ENCODE measurements at regions not wholly inside any gene's neighbourhood (a gene's known extent, or its start where the extent isn't known, plus 50 kb on each side); places are given as distances from the start of the nearest gene placed in this dataset.
"Not testable (repeated sequence)": the region's sequence is repeated elsewhere in the genome, so short reads cannot be mapped to it uniquely, and the experiment has no call there.

DNA sequence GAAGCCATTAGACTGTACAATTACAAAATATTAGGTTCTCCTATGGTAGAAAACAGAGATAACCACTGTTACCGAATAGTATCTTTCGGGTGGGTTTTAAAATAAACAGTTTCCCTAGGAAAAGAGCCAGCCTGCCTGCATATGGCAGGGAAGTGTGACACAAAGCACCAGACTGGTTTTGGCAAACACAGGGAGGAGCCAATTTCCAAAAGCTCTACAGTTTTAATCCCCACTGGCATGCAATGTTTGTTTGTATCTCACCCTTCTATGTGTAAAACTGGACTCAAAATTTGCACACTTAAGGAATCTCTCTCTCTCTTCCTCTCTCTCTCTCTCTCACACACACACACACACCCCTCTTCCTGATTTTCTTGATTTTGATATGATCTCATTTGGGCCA, 261.7 kb downstream of the ETV1 start:
- DNase-seq, result no peak
- intact Hi-C loops (cut with DNase I), result no loop called here

DNA sequence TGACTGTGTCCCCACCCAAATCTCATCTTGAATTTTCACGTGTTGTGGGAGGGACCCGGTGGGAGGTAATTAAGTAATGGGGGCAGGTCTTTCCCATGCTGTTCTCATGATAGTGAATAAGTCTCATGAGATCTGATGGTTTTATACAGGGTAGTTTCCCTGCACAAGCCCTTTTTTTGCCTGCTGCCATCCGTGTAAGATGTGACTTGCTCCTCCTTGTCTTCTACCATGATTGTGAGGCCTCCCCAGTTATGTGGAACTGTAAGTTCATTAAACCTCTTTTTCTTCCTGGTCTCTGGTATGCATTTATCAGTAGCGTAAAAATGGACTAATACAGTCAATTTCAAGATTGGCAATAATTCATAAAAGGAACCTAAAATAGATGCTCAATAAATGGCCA, 261.0 kb downstream of the ETV1 start:
- intact Hi-C loops (cut with DNase I); DNase-seq: not testable (repeated sequence)

DNA sequence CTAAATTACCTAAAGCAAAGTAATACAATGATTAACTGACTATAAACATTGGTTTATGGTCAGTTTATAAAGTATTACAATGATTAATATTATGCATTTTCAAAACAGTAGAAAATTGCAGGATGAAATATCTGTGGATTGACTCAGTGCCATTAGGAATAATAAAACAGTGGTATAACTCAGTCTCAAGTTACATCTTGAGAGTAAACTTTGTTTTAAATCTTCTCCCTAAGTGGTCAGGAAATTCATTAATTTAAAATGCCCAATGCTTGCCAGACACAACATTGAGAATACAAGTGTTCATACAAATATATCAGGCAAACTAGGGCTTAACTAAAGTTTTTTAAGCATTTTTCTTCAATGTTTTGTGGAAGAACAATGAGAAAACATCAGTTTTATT, 257.8 kb downstream of the ETV1 start:
- no peak for DNase-seq
- intact Hi-C loops (cut with DNase I), result no loop called here

DNA sequence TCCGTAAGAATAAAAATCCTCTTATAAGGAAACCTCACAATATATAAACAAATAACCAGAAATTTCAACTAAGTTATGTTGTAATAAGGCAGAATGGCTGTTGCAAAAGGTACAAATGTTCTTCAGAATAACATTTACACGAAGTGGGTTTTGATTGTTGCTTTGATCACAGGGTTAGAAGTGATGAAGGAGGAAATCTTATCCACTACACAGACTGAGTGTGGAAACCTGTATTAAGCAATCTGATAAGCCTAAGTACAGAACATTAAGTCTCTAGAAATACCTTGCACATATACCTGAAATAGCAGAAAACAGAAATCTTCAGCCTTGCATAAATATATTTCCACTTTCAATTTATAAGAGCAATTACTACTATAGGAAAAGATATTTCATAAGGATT, 251.9 kb downstream of the ETV1 start:
- intact Hi-C loops (cut with DNase I), result no loop called here

DNA sequence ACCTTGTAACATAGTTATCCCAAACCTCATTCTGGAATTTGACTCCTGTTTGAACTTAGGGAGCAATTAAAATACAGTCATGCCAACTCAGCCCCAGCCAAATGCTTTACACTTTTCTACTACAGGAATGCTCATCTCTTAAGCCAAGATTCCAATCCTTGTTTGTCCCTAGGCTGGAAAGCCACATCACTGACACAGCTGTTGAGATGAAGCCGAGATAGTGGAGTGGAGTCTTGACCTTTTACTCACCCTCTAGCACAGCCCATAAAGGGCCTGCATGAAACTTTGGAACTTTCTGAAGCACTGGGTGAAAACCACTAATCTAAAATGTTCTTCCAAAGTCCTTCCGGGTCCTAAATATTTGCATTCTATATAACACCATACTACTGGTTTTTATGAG, 247.3 kb downstream of the ETV1 start:
- no peak for DNase-seq

More for the DNA sequence above, 251.9 kb downstream of the ETV1 start:
- DNase-seq, result no peak

DNA sequence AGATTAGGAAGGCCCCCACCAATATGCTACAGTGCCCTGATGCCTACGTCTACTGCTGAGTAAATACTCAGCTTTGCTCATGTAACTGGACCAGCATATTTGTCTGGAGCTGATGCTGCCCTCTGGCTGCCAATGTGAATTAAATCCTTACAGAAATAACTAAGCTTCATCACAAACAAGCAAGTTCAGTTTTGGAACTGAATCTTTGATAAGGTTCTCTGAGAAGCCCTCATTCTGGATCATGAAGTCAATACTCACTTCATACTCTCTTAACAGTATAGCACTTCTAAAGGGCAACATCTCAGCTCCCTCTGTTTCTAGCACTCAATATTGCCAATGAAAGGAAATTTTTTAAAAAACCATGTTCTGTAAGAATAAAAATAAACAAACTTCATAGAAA, 246.7 kb downstream of the ETV1 start:
- peak in 41 of 42 donors; percentile 8 to 76 (median 47) for DNase-seq
- intact Hi-C loops (cut with DNase I), result no loop called here

More for the DNA sequence above, 247.3 kb downstream of the ETV1 start:
- intact Hi-C loops (cut with DNase I), result no loop called here

DNA sequence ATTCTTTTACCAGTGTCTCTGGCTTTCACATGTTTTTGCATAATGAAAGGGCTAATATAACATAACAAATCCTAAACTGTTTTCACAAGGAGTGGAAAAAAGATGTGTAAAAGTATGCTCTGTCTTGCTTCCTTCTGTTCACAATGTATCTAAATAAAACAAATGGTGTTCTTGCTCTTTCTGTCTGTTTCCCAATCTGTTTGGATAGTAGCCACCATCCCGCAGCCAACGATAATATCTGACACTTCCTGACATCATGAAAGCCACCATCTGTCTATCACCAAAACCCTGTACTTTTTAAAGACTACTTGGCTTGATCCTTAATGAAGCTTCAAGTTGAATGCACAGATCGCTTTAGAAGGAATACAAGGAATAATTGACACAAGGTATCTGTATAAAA, 246.2 kb downstream of the ETV1 start:
- intact Hi-C loops (cut with DNase I), result no loop called here
- no peak for DNase-seq

DNA sequence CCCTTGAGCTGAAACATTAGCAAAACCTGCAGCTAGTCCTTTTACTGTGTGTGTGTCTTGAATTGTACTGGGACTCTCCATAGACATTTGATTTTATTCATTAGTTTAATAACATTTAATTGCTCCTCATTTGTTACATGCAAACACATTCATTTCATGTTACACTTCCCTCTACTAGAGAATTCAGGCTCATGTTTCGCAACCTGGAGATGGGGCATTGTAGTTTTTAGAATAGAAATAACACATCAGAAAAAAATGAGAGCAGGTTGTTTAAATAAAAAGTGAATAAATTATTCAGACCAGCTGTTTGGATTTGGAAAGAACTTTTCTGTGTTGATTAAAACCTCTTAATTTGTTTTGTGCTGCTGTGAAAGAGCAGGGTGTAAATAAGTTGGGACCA, 243.9 kb downstream of the ETV1 start:
- DNase-seq, result no peak
- intact Hi-C loops (cut with DNase I), result no loop called here

DNA sequence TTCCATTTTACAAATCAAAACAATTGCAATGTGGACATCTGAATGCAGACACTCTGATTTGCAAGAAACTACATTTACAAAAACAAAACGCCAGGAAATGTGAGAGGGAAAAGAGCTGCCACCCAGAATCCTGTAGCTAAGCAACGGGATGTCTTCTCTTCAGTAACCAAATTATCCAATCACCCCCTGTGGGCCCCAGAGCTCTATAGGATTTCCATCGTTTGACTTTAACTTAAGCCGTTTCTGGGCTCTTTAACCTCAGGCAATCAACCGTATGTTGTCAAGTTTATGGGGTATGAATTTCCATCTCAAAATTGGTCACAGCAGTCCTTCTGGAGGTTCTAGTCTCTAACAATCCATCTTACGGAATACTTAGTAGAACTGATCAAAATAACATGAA, 240.5 kb downstream of the ETV1 start:
- intact Hi-C loops (cut with DNase I), result no loop called here

DNA sequence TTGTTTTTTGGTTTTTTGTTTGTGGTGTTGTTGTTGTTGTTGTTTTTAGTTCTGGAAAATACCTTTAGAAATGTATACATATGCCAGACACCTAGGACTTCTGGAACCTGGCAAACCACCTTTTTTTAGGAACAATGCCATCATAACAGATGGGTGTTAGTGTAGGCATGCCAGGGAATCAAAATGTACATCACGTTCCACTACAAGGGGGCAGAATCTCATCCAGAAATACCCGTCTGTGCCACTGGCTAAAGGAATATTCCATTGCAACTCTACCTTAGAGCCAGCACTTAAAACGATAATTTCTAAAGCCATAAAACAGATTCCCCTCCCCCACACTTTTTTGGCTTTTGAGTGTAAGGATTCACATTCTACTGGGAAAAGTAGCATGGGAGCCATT, 239.8 kb downstream of the ETV1 start:
- DNase-seq, result no peak
- intact Hi-C loops (cut with DNase I), result no loop called here

More for the DNA sequence above, 240.5 kb downstream of the ETV1 start:
- no peak for DNase-seq

DNA sequence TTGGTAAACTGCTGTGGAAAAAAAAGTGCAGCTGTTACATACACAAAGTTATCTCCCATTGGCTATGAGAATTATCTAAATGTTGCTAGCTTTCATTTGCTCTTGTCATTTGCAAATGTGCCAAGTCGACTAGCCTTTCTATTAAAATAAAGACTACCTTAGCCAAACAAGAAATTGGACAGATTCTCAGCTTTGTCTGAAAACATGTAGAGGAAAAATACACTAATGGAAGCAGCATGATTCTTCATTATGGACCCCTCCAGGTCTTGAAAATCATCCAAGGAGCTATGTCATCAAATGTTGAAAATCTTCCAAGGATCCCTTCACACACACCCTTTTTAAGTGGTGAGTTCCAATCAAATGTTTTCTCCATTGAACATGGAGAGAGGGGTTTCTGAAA, 237.7 kb downstream of the ETV1 start:
- DNase-seq, result no peak
- intact Hi-C loops (cut with DNase I), result no loop called here

DNA sequence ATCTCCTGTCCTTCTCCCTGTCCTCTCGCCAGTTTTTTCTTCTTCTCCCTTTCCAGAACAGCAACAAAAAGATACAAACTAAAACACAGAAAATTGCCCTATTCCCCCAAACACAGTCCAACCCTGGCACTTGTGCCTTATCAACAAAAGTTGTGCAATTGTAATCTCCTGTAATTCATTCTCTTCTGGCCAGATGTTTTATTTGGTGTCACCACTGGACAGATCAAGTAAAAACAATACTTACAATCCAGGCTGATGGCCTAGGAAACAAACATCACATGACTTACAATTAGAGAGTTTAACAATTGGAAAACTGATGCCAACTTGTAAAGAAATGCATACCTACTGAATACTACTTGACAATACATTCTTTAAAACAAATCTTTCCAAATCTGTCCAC, 231.6 kb downstream of the ETV1 start:
- DNase-seq, result no peak
- intact Hi-C loops (cut with DNase I), result no loop called here

DNA sequence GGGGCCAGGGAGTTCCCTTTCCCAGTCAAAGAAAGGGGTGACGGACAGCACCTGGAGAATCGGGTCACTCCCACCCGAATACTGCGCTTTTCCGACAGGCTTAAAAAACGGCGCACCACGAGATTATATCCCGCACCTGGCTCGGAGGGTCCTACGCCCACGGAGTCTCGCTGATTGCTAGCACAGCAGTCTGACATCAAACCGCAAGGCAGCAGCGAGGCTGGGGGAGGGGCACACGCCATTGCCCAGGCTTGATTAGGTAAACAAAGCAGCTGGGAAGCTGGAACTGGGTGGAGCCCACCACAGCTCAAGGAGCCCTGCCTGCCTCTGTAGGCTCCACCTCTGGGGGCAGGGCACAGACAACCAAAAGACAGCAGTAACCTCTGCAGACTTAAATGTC, 223.6 kb downstream of the ETV1 start:
- intact Hi-C loops (cut with DNase I); DNase-seq: not testable (repeated sequence)

DNA sequence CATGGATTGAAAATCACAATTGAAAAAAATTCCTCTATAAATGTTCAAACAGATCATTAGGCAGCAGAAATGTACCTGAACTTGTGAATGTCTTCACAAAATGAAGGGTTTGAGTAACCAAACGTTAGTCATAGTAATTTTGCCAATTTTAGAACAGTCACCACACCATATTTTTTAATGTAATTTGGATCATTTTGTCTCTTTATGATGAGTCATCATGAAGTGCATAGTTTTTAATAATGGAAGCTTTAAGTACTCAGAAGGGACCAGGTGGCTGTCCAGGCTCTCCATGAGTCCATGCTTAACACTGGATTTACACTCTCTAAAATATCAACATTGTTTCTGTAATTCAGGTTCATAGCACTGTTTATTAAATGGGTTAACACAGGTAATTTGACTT, 219.2 kb downstream of the ETV1 start:
- no peak for DNase-seq
- intact Hi-C loops (cut with DNase I), result no loop called here

DNA sequence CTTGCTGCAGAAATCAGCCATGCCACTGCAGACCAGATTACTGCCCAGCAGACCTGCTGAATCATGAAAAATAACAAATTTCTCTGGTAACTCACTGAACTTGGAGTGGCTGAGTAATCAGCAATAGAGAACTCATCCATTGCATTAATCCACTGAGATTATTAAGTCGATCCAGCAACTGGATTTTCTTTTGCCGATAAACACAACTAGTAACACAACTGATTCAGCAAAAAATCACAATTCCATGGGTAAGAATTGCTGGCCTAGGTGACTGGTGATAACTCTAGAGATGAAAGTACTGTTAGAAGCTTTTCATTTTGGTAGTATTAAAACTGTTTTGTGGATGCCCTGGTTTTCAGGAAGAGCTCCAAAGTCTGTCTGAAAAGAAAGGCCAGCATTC, 214.5 kb downstream of the ETV1 start:
- intact Hi-C loops (cut with DNase I), result no loop called here
- no peak for DNase-seq

DNA sequence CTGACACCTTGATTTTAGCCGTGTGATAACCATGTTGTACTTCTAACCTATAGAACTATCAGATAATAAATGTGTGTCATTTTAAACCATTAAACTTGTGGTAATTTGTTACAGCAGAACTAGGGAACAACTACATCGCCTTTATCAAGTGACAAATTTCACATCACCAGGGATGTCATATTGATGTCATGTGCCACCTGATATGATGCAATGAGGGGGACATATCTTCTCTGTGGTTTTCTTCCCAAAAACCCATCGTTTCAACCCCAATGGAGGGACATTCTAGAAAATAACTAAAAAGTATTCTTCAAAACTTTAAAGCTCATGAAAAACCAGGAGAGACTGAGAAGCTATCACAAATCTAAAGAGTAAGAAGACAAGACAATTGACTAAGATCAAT, 212.2 kb downstream of the ETV1 start:
- no peak for DNase-seq
- intact Hi-C loops (cut with DNase I), result no loop called here

DNA sequence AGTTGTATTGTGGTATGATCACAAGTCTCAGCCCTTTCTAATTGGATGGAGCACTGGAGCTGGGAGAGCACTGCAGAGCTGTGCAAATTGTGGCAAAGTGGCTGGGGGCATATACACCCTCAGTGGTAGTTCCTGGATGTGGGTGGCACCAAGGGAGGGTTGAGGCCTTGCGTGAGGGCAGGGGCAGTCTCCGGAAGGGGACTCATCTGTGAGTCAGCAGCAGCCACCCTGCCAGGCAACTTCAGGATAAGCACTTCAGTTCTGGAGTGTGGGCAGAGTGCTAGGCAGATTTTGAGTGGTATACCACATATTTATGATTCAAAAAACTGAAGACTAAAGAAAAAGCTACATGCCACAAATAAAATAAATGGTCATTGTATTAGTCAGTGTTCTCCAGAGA, 210.5 kb downstream of the ETV1 start:
- intact Hi-C loops (cut with DNase I), result no loop called here
- no peak for DNase-seq

DNA sequence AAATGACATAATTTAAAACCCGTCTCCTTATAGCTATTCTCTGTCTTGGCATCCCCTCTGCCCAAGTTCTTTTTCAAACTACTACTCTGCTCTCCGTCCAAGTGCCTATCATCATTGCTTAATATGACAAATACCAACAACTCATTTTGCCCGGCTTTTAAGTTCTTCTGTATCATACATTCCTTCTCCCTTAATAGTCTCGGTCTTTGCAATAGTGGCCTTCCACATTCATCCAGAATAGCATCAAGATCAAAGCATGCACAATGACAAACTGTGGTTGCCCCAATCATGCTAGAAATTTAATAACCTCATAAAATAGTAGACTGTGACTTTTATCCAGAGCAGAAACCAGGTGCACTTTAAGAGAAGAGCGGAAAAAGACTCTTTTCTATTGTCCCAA, 198.9 kb downstream of the ETV1 start:
- intact Hi-C loops (cut with DNase I), result no loop called here

DNA sequence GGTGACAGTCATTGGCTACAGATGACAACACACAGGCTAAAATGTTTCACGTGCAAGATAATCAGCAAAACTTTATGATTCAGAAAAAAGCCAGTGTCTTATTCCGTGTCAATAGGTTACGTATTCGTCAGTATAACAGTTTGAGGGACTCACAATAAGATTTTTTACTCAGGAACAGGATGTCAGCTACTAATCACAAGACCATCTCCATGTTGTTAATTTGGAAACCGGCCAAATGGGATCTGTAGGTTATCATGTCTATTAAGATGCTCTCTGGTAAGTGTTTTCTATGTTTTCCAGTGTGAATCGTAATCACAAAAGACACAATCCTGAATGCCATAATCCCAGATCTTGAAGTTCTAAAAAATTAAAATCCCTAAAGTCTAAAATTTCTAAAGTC, 197.3 kb downstream of the ETV1 start:
- intact Hi-C loops (cut with DNase I), result no loop called here
- DNase-seq, result no peak

More for the DNA sequence above, 198.9 kb downstream of the ETV1 start:
- DNase-seq, result no peak

DNA sequence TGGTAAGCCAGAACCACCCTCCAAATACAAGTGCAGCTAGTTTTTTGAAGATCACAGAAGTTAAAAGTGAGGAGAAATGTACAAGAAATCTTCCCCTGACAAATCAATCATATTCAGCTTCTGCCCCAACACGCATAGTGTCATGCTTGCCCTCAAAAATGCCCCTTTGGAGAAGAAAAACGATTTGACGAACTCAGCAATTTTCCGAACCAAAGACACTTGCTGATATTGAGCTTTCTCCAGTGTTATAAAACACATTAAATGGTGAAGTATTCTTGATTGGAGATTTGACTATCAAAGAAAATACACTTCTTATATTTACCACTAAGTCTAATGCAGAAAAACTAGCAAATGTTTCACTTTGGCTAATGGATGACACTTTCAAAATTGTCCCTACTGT, 195.5 kb downstream of the ETV1 start:
- intact Hi-C loops (cut with DNase I), result no loop called here
- DNase-seq, result no peak

DNA sequence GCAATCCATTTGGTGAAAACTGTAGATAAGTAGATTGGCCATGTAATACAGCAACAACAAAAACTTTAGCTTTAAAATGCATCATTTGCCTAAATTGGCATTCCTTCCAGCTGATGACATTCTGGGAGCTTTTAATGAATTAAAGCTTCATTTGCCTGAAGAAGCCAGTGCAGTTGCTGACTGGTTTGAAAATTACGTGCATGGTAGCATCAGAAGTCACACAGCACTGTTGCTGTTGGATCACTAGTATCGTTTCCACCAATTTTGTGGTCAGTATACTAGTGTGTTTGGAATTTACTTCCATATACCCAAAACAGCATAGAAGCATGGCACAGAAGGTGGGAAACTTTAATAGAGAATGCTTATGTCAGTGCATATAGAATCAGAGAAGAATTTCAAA, 194.9 kb downstream of the ETV1 start:
- no peak for DNase-seq
- intact Hi-C loops (cut with DNase I), result no loop called here

DNA sequence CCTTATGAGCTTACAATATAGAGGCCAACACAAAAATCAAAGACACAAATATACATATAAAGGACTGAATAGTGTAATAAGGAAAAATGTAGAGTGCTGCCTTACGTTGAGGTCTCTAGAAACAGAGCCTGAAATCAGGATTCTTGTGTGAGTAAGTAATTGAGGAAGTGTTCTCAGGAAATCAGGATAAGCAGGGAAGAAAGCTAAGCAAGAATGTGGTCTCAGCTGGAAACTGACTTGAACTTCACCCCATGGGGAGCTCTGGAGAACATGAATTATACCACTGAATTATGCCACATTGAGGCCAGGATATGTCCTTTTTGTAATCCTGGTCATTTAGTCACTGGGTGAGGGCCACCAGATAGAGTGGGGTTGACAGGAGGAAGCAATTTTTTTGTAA, 191.9 kb downstream of the ETV1 start:
- intact Hi-C loops (cut with DNase I), result no loop called here
- DNase-seq, result no peak
